ENCODE measurements at regions not wholly inside any gene's neighbourhood (a gene's known extent, or its start where the extent isn't known, plus 50 kb on each side); places are given as distances from the start of the nearest gene placed in this dataset.

DNA sequence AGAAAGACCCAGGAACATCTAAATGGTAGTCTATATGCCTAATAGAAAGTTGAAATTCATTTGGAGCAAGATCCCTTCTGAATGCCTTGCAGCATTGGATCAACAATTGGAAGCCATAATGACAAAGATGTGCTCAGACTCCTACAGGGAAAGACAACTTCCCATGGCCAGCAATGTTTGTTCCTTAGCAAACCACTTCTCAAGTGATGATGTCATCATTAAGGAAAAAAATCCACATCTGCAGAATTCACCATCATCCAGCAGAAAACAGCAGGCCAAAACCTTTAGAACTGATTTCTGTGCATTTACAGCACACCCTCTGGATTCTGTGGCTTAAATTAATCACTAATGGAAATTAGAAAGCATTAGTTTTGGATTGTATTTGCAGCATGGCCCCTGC, 82.4 kb upstream of the ZIC3 start:
- DNase-seq (ENCODE audit: extremely low read depth, low read depth): no peak

DNA sequence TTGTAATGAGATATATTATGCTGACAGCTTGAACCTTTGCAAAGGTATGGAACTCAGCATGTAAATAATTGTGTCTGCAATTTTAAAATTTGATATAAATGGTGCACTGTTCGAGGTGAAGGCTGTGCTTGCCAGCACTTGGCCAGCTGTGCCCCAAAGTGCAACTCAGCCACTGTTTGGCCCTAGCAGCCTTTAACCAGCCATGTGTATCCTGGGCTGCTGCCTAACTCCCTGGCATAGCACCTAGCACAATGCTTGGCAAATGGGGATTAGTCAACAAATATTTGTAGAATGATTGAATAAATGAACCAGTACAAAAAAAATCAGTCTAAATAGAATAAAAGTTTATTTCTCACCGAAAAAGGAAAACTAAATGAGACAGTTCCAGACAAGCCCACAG, 83.8 kb upstream of the ZIC3 start:
- DNase-seq (ENCODE audit: extremely low read depth, low read depth): no peak

DNA sequence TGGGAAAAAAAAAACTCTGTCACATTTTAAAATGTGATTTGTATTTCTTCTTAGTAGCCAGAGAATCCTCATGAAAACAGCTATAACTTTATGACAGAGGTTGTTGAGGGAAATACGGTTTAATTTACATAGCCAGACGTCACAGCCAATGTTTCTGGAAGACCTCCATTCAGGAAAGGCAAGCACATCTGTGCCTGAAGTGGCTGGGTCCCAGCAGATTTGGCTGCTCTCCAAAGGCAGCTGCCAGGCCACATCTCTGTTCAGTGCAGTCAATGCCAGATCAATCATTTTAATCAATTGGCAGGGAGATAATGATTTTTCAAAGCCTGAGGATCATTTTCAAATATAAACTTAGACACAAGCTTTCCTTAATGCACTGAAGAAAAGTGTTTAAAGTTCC, 86.5 kb upstream of the ZIC3 start:
- no peak for DNase-seq (ENCODE audit: extremely low read depth, low read depth)

DNA sequence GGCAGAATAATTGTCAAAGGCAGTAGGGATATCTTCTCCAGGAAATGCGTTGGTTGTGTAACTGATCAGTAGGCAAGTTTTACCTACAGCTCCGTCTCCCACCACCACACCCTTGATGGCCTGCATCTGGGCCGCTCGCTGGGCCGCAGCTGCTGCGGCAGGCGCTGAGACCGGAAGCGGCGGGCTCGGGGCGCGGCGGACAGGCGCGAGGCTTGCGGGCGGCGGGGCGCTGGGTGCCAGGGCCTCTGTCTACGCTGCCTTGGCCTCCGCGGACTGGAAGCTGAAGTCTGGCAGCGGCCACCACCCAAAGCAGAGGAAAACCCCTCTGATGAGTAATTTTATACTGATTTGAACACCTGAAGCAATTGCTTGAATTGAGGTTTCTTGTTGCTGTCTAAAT, 124.2 kb upstream of the ZIC3 start:
- no peak for DNase-seq (ENCODE audit: extremely low read depth, low read depth)

DNA sequence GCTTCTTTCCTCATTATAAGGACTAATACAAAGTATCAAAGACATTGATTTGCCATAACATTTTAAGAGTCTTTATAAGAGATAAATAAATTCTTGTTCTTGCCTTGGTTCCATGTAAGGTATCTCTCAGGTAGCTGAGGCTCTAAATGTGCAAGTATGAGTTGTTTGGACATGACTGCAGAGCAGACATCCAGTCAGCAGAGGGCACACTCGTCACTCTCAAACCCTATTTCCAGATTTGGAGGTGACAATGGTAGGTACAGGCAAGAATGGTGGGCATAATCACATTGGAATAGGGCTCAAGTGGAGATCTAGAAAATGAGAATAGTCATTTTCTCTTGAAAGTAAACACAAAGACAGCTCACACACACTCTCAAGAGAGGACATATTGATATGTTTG, 133.3 kb upstream of the ZIC3 start:
- DNase-seq (ENCODE audit: extremely low read depth, low read depth): no peak

DNA sequence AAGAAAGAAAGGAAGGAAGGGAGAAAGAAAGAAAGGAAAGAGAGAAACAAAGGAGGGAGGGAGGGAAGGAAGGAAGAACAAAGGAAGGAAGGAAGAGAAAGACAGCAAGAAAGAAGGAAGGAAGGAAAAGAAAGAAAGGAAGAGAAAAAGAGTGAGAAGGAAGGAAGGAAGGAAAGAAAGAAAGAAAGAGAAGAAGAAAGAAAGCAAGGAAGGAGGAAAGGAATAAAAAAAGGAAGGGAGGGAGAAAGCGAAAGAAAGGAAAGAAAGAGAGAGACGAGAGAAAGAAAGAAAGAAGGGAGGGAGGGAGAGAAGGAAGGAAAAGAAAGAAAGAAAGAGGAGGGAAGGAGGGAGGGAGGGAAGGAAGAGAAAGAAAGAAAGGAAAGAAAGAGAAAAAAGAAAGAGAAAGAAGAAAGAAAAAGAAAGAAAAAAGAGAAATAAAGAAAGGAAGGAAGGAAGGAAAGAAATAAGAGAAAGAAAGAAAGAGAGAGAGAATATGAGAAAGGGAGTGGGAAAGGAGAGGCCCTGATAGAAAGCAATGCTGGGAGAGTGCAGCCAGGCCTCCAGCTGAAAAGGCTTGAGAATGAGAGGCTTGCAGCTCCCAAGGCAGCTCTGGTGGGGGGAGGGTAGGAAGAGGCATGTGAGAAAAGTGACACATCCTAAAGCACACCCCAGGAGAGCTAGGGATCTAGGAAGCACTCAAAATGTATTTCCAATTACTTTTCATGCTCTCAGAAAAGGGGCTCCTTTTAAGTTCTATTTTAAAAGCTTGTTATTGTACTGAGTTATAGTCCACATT, 134.0 kb upstream of the ZIC3 start:
- DNase-seq (ENCODE audit: extremely low read depth, low read depth): no peak

DNA sequence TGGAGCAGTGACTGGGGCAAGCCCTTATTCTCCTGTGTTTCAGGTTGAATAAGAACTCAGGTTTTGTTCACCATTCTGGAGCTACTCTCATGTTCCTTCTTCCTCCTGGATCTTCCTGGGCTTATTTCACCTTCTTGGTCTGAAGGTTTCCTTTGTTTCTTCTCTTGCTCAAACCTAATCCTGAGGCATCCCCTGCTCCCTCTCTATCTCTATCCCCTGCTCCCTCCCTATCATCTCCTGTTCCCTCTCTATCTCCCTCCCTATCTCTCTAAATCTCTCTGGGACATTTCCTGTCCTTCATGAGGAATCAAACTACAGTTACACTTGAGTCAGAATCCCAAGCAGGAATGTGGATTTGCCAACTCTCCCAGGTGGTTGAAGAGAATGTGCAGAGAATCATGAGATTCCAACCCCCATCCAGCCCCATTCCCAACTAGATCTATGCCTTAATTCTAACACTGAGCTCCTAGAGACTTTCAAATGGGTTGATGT, 134.9 kb upstream of the ZIC3 start:
- no peak for DNase-seq (ENCODE audit: extremely low read depth, low read depth)

DNA sequence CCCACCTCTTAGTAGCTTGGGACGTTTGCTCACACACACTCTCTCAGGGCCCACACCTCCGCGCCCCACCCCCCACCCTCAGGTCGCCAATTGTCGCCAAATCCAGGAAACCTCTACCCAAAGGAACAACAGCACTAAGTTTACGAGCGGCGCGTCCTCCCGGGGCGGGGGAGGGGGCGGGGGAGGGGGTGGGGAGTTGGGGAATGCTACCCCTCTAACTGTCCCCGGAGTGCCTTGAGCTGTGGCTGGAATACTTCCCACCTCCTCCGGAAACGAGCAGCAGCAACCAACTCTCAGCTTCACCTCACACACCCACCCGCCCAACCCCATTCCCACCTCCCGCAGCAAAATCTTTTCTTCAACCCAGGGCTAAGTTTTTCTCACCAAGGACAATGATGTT, 135.6 kb upstream of the ZIC3 start:
- no peak for DNase-seq (ENCODE audit: extremely low read depth, low read depth)

DNA sequence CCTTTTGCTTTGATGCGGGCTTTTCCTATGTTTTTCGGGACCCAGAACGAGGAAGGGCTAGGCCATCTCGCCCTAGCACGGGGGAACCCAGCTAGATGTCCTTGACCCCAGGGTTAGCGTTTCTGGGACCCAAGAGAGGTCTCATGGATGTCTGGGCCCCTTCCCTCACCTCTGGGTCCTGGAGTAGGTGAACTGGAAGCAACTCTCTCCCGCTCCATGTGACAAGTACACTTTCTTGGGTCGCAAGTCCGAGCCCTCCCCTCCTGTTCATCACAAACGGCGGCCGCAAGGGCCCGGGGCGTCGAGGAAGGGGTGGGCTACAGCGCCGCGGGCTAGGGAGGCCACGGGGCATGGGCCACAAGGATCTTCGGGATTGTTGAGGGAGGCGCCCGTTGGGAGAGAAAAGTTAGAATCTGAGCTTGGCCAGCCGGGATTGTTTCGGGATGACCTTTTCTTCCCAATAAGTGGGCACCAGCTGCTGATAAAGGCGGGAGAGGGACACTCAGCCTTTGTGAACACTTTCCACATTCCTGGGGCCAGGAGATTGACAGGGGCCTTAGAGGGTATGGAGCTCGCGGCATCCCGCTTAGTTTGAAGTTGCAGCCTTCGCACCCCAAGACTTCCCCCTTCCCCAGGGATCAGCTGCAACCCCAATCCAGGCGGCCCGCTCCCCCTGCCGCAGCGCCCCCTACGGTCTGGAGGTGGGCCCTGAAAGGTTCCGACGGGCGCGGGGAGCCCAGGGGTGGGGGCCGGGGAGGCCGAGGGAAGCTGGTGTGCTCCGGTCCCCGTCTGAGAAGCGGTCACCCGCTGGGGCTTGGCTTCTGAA, 136.9 kb upstream of the ZIC3 start:
- DNase-seq (ENCODE audit: extremely low read depth, low read depth): no peak

DNA sequence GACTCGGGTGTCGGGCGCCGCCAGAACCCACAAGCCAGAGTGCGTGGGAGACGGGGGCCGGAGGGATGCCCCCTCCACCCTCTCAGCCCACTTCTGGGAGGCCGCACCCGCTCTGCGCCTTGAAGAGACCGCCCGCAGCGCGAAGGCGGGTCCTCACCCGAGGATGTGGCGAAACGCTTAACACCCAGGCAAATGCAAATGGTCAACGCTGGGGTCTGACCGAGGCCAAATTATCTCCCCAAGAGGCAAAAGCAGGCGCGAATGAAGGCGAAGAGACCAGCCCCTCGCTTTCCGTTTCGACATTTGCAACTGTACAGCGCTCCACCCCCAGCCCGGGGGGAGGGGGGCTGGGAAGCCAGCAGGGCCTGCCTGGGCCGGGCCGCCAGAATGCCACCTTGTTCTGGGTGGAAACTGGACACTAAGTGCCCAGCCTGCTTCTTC, 137.7 kb upstream of the ZIC3 start:
- DNase-seq (ENCODE audit: extremely low read depth, low read depth): no peak

DNA sequence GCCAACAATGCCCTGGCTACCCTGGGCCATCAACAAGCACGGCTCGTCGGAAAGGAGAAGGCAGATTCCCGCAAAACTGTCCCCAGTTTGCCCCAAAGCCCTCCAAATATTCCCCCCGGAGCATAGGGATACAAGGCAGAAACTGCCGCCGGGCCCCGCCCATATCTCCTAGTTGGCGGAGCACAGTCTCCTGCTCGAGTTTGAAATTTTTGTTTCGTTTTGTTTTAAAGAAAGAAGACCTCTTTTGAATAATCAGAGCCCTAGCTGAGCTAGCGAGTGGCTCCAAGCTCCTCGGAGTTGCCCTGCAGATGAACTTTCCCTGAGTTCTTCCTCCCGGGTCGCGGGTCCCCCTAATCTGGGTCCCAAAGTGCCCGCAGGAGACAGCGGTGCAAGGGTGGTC, 138.1 kb upstream of the ZIC3 start:
- no peak for DNase-seq (ENCODE audit: extremely low read depth, low read depth)

DNA sequence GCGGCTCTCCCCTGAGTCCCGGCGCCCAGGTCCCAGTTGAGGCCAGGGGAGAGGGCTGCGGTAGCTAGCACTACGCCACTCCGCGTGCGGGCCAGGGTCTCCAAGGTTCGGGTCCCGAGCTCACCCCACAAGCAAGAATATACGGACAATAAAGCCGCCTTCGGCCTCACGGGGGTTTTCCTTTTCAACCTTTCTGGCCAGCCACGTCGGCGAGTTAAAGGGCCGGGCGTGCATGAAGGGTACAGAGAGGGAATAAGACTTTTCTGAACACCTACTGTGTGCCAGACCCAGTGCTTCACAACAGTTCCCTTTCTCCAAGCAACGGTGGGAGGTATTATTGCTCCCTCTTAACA, 138.5 kb upstream of the ZIC3 start:
- no peak for DNase-seq (ENCODE audit: extremely low read depth, low read depth)

DNA sequence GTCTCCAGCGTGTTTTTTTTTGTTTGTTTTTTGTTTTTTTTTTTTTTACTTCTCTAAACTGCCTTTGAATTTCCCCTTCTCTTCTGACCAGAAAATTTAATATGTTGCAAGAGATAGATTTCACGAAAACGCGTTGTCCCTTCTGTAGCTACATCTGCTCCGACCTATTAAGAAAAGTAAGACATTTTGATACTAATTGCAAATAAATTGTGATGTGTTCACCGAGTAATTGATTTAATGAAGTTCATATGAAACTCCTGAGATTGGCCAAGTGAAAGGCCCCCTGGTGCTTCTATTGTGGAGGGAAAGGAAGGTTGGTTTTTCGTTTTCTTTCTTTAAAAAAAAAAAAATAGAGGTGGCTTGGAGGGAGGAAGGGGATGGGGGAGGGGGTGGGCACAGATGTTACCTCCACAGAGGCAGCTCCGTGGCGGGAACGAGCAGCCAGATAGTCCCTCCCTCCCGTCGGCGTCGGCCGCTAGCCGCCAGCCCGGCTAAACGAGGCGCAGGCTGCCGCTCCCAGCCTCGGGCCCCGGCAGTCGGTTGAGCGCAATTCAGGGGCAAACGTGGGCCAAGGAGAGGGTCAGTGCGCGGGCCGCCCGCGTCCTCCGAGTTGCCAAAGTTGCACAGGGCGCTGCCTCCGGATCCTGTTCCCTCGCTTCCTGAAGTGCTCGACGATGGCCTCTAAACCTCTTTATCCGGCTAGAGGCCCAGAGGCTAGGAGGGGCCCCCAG, 139.1 kb upstream of the ZIC3 start:
- no peak for DNase-seq (ENCODE audit: extremely low read depth, low read depth)

DNA sequence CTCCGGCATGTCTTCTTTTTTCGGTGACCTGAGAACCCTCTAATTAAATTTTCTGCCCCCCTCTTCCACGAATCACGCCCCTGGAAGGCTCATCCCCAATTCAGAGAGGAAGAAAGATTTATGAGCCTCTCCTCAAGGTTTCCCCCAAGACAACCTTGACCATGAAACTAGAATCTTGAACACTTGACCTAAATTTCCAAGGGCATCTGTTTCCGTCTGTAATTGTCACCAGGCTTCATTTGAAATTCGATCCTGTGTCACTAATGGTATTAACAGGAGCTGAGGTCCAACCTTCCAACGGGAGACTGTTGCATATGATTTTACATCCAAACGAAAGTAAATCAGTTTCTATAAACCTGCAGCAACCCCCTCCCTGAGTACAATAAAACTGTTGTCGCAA, 139.9 kb upstream of the ZIC3 start:
- DNase-seq (ENCODE audit: extremely low read depth, low read depth): no peak

DNA sequence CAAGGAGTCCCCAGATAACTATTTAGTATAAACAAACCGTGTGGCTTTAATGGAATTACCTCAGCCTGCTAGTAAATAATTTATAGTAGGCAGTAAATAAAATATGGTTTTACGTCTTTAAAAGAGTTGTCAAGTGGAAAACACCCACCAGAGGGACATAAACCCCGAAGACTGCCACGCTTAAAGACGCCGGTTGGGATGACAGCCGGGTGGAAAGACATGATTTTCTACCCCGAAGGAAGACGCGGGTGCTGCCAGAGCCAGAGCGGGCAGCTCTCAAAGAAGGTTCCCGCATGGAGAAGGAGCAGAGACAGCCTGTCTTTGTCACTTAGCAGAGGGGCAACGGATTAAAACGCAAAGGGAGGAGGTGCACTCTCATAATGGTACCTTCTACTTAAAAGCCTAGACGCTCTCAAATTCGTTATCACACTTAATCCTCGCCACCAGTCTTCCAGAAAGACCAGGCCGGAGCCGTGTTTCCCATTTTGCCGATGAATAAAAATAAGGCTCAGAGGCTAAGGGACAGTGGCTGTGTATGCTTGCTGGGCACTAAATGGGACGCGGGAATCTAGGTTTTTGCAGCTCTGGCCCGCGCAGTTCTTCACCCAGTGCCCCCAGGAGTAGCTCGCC, 140.5 kb upstream of the ZIC3 start:
- DNase-seq (ENCODE audit: extremely low read depth, low read depth): no peak

DNA sequence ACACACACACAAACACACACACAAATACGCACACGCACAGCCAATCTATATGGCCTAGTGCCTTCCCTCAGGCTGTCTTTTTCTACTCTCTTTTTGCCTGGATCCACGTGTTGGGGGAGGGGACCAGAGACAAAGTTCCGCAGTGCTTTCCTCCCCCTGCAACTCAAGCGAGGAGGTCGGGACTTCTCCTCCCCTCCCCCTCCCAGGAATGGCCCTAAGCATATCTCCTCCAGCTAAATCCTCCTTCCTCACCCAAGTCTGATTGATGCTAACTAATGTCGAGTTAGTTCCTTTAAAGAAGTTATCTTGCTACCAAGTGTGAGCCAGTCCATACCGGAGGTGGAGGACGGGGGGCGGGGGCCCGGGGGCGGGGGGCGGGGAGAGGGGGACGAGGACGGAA, 141.2 kb upstream of the ZIC3 start:
- DNase-seq (ENCODE audit: extremely low read depth, low read depth): no peak

DNA sequence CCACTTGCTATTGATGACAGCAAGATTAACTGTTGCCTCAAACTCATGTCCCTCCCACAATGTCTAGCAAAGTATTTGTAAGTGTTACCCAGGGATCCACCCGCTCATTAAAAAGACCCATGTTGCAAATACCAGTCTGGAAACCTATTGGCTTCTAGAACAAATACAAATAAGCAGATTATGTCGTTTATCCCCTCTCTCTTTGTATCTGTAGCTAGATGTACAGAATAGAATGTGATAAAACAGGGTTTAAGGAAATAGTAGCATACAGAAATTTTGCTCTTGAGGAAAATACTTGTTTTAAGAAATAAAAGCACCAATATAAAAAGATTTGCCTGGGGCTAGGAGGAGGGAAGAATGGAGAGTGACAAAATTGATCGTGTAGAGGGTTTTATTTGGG, 142.7 kb upstream of the ZIC3 start:
- DNase-seq (ENCODE audit: extremely low read depth, low read depth): no peak

DNA sequence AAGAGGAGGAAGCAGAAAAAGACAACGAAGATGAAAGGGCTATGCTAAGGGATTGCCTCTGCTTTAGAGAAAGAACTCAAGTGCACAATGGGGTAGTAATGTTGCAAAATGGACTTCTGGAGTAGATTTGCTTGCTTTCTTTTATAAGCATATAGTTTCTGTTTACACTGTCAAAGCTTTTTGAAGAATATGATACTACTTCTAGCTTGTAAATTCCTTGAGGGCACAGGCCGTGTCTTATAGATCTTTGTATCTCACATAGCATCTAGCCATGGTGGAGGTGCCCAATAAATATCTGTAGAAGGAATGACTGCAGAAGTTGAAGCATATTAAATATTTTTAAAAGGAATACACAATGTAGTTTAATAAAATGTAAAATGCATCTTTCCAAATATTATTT, 147.8 kb upstream of the ZIC3 start:
- DNase-seq (ENCODE audit: extremely low read depth, low read depth): no peak

DNA sequence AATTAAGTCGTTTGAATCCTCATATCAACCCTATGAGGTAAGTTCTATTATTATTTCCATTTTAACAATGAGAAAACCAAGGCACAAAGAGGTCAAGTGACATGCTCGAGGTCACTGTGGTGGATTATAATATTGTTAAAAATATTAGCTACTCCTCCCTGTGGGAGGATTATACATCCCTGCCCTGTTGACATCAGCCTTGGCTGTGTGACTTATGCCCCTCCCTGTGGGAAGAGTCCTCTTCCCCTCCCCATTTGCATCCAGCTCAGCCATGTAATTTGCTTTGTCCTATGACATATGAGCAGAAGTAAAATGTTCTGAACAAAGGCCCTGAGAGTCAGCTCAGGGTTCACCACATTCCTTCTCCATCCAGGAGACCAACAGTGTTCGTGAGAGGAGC, 152.7 kb upstream of the ZIC3 start:
- no peak for DNase-seq (ENCODE audit: extremely low read depth, low read depth)

DNA sequence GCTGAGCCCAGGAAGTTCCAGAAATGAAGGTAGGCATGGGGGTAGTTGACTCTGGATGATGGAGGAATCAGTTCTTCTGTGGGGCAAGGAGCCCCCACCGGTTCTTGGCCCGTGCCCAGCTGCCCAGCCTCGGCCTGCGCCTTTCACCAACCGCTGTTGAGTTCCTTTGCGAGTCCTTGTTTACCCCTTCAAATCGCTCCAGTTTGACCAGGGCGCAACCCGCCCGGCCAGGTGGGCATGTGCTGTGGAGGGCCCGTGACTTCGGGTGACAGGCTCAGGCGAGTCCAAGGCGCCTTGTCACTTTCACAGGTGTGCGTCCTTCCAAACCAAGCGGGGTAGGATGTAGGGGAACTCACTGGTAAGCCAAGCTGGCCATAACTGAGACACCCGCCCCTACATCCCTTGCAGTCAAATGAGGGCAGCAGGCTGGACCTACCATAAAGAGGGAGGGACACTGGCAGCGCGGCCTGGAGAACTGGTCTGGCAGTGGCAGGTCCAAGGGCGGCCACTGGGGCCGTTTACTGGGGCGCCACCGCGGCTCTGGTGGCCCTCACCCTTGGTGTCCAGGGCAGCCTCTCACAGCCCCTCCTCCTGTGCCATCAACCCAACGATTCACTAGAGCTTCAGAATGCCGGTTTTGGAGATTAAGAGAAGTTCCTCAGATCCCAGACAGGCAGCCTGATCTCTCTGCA, 160.3 kb upstream of the ZIC3 start:
- no peak for DNase-seq (ENCODE audit: extremely low read depth, low read depth)

All from NCI-H460 (cell line).